NCI-H2171 treated with DMSO at 0.1 percent for 48 hours (cell line): ENCODE measurements at regions not wholly inside any gene's neighbourhood (a gene's known extent, or its start where the extent isn't known, plus 50 kb on each side); places are given as distances from the start of the nearest gene placed in this dataset.
A peak's percentile ranks its signal among the peaks of the same experiment; 100 is the strongest.

Experiments used
- DNase-seq: peaks from one replicate; lab custom pipeline; 2025; lab: John Stamatoyannopoulos, UW

DNA sequence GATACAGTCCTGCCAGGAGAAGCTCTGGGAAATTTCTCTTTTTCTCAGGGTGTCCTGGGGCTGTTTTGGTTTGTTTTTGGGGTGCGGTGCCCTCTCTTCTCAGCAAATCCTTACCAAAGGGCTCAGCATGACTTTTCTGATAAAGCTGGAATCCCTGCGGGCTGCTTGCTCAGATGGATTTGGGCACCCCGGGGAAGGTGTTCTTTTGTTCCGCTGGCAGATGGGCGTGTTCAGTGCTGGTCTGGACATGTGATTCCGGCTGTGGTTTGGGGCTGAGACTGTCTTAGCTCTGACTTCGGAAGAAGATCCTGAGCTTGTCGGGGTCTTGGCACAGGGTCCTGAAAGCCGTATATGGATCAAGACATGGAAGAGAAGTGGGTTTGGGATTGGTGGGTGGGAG lies 134.2 kb upstream of the SPRED2 start:
- DNase-seq, result peak; percentile 36

DNA sequence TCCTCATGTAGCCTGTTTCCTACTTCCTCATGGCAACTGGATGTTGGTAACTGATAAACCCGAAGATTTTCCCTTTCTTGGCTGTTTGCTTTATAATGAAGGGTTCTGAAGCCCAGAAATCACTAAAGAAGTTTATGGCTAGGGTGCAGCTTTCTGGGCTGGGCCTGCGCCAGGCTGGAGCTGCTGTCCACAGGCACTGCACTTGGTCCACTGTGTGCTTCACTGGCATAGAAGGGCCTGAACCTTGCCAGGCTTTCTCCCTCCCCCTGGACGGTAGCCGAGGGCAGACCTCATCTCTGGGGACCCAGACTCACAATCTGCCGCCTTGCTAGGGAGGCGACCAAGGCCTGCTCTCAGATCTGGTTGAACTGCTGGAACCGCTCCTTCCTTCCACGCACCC lies 133.3 kb upstream of the SPRED2 start:
- no peak for DNase-seq

DNA sequence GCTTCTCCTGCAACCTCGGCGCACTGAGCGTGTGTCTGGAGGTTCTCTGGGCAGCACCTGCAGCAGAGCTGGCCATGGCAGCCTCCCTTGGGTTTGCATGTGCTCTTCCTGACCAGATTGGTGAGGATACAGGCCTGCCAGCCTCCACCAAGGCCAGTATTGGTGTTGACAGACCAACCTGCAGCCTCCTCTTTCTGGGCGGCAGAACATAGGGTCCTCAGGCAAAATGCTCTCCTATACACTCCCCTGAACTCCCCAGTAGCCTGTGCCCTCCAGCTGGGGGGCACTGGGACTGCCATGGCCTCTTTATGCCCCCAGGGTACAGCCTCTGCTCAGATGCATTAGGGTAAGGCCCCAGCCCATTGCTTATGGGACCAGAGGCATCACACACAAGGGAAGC lies 131.9 kb upstream of the SPRED2 start:
- no peak for DNase-seq

DNA sequence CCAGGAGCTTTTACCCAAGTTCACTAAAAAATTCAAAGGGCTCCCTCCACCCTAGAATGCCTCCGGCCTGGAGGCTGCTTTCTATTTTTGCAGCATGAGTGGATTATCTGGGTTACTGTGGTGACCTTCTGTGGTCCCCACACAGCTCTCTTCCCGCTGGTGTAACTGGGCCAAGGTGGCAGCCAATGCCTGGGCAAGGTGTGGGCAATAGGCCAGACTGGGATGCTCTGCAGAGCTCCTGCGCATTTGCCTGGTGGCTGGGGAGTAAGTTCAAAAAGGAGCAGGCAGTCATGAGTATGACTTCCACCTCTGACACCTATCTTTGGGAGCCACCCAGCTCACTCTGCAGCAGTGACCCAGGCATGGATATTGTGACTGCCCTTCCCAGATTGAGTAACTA lies 130.5 kb upstream of the SPRED2 start:
- DNase-seq, result no peak

DNA sequence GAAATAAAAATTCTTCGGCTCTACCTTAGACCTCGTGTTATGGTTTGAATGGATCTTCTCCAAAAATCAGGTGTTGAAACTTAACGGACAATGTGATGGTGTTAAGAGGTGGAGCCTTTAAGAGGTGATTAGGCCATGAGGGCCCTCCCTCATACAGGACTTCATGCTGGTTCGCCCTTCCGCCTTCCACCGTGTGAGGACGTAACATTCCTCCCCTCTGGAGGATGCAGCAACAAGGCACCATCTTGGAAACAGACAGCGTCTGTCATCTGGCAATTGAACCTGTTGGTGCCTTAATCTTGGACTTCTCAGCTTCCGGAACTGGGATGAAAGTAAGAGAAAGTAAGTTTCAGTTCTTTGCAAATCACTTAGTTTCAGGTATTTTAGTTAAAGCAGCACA lies 126.3 kb upstream of the SPRED2 start:
- DNase-seq, result no peak

DNA sequence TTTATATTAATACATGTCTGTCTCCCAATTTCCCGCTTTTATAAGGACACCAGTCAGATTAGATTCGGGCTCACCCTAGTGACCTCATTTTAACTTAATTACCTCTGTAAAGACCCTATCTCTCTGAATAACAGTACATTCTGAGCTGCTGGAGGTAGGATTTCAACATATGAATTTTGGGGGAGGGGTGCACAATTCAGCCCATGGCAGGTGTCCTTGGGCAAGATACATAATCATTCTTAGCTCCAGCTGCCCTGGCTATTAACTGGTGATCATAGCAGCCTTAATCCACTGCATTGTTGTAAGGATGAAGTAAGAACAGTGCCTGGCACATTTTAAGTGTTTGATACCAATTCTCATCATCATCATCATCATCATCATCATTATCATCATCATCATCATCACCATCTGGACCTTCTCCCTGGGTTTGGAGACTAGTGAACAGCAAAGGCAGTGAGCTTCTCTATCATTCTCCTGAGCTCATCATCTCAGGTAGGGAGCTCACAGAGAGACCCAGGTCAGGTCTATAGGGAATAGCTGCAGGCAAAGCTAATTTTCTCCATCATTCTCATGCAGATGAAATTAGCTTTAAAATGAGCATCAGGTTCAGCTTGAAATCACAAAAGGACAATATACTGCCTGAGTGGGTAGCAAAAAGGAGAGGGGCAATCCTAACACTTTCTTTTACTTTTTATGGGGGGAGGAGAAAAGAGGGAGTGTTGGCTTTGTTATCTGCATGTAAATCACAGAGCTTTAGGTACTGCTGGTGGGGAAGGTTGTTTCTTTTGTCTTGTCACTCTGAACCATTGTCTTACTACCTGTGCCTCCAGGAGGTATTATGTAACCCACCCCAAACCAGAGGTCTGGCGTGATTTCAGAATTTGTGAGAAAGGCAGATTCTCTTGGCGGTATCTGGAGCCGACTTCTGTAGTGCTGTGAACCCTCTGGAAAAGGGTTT lies 125.5 kb upstream of the SPRED2 start:
- no peak for DNase-seq

DNA sequence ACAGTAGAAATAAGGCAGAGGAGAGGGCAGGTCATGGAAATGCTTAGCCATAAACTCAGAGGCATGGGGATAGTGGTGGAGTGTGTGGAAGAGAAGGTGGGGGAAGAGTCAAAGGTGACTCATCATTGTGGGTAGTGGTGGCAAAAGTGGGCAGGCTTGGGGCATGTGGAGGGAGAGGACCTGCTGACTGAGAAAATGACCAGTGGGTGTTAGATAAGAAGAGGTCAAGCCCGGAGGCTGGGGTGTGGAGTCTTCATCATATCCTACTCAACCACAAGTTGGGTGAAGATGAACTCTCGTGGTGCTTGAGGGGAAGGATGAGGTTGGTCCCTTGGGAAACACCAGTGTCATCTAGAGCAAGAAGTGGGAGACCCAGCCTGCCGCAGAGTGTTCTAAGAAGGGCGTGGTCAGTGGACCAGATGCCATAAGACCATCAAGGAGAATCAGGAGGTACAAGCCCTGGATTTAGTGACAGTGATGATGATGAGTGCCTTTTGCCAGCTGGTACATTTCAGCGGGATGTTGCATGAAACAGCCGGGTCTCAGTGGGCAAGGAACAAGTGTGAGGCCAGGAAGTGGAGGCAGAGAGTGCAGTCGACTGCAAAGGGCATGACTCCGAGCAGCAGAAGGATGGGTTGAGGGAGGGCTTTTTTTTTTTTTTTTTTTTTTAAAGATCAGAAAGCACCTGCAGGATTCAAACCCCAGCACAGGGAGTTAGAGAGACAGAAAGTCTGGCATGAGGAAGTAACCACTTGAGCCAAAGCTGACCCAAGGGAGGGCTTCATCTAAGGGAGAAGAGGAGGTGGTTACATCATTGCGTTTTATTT lies 122.6 kb upstream of the SPRED2 start:
- no peak for DNase-seq

DNA sequence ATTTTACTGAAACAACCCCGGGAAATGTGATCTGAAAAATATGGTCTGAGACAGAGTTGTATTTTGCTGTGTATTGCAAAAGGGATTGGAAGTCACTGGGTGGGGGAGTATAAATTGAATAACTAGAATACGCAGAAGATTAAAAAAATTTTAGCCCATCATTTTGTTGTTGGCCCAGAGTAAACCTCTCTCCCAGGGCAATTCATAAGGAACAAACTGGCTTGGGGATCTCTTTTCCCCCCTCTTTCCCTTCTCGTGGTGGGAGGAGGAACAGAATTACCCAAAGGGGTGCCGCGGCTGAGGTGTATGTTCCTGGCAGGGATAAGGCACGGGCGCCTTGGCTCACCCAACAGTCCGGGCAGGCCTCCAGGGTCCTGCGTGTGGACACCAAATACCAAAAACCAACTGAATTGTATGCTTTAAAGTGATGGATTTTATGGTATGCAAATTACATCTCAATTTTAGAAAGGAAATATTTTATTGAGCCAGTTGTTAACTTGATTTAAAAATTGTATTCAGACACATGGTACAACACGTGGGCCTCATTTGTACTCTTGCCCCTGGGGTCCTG lies 121.2 kb upstream of the SPRED2 start:
- DNase-seq, result no peak

DNA sequence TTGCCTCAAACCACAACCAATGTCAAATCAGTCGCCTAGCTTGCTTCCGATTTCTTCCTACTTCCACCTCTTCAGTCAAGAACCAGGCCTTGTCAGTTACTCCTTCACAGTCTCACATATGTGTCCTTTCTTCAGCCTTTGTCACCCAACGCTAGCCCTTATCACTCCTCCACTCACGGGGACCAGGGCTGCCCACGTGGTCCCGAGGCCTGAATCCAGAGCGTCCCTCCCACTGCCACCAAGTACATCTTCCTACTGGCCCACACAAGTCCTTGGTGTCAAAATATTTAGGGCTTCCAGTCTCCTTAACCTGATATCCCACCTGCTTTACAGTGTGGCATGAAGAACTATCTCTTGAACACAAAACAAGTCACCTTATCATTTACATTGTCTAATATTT lies 119.1 kb upstream of the SPRED2 start:
- DNase-seq, result no peak

DNA sequence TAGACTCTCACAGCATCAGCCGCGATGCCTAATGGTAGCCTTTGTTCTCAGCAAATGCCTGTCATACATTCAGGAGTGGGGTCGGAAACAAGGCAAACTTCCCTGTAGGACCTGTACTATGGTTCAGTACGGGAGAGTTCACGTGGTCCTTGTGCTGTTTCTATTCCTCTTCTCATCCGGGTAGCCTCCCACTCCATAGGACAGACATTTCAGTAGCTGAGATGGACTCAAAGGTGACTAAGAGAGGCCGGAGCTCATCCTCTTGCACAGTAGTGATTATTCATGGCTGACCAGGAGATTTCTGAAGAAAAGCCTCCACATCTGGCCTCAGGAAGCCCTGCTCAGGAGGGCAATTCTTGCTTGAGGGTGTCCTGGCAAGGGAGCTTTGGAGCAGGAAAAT lies 117.8 kb upstream of the SPRED2 start:
- DNase-seq, result no peak

DNA sequence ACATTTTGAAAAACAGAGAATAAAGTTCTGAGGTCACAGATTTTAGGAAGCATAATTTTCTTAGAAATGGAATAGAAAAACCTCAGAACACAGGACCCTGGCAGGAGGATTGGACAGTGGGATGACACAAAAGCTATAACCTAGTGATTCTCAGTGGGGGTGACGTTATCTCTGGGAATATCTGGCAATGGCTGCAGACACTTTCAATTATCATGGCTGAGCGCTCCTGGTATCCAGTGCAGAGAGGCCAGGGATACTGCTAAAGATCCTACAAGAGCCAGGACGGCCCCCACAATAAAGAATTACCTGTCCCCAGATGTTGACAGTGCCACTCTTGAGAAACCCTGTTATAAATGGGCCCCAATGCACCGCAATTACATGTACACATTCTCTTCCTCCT lies 117.2 kb upstream of the SPRED2 start:
- no peak for DNase-seq

DNA sequence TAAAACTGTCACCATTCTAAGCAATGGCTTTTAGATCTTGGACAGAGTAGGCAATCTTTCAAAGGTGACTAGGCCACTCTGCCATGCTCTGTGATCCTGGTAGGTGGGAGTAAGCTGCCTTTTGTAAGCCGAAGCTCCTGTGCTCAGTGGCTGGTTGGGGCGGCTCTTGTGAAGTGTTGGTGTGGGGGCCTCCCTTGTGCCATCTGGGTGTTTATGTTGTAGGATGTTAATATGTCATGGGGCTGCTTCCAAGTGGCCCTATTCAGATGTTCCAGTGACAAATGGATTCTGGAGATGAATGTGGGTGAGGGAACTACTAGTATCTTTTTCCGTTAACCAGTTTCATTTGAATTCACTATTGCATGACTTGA lies 116.8 kb upstream of the SPRED2 start:
- no peak for DNase-seq

DNA sequence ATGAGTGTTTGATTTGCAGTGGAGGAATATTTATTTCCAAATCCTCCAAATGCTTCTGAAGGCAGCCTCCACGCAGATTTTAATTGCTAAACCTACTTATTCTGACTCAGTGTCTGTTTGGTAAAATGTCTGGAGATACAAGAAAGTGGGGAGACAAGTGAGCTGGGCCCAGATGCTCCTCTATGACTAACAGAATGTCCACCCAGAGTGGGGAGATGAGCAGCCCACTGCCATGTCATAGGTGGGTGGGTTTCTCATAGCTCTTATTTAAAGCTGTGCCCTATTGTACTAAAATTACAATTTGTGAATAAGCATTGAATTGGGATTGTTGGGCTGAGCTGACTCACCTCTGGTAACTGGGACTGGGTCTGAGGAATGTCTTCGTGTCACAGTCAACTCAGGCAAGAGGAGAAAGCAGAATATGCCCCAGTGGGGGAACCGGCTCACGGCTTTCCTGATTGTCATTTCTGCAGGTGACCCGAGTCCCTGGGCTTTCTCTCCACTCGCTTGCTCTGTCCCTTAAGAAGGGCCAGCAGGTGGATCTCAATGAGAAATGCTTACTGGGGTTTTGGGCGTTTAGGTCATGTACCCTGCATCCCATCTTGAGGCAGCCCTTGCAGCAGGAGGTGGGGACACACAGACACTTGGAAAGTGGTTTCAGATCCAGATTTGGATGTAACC lies 116.3 kb upstream of the SPRED2 start:
- no peak for DNase-seq

DNA sequence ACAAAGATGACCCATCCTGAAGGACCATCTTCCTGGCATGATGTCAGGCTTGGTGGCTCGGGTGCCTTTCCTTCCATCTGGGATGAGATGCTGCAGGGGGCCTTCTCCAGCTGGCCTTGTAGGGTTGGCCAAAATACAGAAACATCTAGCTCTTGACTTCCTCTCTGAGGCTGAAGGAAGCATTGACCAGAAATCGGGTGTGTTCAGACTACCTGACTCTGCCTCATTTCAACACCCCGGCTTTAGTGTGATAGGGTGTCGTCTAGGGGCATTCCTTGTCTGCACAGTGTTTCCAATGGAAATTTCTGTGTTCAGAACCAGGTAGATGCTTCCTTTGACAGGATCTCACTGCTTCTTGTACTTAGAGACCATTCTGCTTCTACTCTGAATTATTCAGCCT lies 115.7 kb upstream of the SPRED2 start:
- no peak for DNase-seq

DNA sequence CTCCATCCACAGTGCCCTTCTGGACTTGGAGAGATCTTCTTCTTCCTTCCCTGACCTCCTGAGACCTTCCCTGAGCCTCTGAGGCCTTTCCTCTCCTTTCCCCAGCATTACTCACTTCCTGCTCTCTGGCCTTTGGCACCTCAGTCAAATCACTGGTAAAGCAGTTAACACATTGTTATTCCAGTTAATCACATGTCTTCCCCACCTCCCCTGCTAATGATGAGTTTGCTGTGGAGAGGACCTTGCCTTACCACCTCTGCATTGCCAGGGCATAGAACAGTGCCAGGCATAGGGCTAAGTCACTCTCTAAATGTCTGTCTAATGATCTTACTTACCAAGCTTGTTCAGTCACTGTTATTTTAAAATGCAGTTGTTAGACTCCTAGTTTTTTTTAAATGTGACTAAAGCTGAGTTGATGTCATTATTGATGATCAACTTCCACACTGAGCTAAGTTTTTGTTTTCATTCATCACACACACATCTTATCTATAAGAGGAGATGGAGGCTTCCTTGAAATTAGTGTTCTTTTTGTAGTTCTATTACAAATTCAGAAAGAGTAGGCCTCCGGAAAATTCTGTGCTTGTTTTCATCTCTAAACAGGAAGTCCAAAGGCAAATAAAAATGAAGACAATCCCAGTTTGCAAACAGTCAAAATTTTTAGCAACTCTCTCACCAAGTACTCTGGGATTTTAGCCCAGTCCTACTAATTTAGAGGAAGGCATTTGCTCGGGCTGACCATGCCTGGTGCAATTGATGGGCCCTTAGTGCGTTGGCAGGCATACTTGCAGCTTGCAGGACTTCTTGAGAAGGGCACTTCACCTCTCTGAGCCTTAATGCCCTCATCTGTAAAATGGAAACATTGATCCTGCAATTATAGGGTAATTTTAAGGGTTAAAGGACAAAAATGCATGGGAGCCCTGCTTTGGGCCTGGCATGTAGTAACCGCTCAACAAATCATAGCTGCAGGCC lies 113.7 kb upstream of the SPRED2 start:
- no peak for DNase-seq

DNA sequence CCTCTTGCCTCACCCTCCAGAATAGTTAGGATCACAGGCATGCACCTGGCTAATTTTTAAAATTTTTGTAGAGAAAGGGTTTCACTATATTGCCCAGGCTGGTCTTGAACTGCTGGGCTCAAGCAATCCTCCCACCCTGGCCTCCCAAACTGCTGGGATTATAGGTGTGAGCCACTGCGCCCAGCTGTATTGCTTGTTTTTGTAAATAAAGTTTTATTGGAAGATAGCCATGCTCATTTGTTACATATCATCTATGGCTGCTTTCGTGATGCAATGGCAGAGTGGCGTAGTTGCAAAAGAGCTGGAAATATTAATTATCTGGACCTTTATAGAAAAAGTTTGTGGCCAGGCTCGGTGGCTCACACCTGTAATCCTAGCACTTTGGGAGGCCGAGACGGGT lies 109.4 kb upstream of the SPRED2 start:
- no peak for DNase-seq

DNA sequence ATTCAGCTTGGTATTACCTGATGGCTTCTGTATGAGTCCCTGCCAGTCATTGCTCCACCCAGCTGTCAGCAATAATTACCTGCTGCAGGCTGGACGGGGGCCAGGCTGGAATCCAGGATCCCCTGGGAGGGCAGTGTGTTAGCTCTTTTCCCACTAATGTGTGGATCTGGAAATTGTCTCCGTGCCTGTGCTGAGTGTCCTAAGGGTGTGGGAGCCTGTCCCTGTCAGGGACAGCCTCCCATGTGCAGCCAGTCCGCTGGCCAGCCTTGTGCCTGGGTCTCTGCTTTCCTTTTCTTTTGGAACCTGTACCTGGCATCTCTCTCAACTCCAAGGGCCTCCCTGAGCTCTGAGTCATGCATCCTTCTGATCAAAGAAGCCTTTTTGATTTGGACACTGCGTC lies 107.2 kb upstream of the SPRED2 start:
- DNase-seq, result peak; percentile 85

DNA sequence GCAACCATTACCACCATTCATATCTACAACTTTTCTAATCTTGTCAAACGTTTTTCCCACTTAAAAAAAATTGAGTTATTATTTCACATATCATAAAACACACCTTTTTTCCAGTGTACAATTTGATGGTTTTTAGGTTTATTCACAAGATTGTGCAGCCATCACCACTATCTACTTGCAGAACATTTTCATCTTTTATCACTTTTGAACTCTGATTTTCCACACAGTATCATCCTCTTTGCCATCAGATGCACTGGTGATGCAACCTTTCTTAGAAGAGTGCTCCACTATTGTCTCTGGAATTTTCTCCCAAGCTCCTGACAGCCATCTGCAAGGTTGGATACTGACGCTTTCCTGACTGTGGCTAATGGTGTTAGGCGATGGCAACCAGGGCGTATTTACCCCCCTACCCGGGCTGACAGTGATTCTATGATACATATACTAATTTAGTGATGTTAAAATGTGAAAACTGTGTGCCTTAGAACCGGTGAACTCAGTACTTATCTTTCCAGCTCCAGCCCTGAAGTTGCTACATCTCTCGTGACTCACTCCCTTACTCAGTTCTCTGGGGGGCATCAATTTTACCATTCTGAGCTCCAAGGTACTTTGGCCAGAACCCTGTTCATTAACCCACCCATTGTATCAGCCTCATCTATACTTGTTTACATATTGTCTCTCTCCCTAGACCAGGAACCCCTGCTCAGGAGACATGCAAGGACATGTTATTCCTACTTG lies 105.4 kb upstream of the SPRED2 start:
- DNase-seq, result no peak

DNA sequence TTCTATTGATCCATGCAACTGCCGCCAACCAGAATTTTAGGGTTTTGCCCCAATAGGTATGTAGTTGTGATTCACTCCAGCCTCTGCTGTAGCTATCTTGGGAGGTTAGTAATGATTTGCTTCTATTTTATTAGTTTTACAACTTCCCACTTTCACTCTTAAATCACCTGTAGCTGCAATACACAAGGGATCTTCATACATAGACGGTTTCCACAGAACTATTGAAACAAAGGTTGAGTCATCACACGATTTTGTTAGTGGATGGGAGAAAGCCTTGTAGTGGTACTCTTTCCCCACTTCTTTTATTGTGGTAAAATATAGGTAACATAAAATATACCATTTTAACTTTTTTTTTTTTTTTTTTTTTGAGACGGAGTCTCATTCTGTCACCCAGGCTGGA lies 104.2 kb upstream of the SPRED2 start:
- DNase-seq, result no peak

DNA sequence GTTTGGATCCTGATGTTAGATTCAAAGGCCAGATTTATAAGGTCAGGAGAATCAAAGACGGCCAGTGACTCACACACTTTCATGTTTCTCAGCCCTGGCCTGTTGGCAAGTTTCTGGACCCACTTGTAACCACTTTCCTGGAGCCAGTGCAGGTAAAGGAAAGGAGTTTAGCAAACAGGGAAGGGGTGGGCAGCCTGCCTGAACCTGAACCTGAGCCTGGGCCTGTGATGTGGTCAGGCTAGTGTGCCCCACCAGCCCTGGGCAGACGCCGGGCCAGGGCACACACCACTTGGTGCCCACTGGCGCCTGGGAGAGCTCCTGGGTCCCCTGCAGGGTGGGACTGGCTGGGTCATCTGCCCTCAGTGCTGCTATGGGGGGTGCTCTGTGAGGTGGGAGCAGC lies 100.5 kb upstream of the SPRED2 start:
- no peak for DNase-seq
